ENCODE measurements at regions not wholly inside any gene's neighbourhood (a gene's known extent, or its start where the extent isn't known, plus 50 kb on each side); places are given as distances from the start of the nearest gene placed in this dataset.
A peak's percentile ranks its signal among the peaks of the same experiment; 100 is the strongest.
"Not testable (repeated sequence)": the region's sequence is repeated elsewhere in the genome, so short reads cannot be mapped to it uniquely, and the experiment has no call there.

DNA sequence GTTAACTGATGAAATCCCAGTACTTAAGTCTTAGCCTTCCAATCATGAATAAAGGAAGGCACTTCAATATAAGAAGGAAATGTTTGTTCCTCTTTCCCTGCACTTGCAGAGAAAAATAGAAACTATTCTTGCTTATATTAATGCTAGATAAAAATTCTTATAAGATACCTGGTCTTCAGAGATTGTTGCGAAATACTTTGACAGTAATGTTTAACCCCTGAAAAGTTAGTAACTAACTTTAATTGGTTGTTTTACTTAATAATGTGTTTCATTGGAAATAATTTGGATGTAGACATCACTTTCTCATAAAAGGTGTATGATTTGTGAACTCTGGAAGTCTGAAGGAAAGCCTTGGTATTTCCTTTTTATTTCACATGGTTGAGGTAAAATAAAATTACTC lies 294.2 kb upstream of the SYNCRIP start:
- DNase-seq, result no peak

DNA sequence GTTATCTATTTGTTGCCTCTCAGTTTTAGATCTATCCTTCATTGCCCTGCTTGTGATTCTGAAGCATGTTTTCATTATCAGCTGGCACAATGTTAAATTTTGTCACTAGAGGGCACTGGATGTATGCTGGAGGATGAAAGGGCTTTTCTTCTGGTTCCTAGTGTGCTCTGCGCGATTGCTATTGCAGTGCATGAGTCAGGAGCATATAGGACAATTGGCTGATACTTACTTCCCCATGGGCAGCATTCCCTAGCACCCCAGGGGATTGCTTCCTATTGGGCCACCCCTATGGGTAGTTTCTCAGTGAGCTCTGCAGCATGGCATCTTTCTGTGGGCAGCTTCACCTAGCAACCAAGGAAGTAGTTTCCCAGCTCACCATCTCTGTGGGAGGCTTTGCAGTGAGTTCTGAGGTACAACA lies 280.3 kb upstream of the SYNCRIP start:
- DNase-seq, result peak; percentile 39 to 81 (median 41)

DNA sequence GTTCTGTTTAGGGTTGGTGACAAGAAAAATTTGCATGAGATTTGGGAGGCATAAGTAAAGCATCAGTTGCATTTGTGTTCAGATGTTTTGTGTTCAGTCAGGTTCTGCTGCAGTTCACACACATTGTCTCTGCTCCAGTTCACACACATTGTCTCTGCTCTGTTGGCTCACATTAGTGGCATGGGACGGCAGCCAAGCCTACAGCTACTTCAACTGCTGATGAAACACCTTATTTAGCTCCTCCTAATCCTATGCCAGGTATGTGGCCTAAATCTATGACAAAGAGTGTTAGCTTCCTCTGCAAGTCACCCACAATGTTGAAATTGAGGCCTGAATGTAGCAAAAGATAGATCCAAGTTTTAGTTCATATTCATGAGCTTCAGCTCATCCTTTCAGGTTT lies 278.1 kb upstream of the SYNCRIP start:
- DNase-seq, result no peak

DNA sequence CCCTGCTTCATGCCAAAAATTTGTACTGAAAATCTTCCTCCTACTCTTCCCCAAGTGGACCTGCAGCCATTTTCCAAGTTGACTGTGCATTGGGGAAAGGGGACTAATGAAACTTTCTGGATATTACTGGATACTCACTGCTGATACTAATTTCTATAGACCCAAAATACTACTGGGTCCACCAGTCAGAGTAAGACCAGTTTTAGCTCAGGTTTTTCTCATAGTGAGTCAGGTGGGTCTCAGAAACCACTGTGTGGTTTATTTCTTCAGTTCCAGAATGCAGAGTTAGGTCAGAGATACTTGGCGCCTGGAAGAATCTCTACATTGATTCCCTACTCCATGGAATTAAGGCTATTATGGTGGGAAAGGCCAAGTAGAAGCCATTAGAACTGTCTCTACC lies 274.8 kb upstream of the SYNCRIP start:
- DNase-seq, result no peak

DNA sequence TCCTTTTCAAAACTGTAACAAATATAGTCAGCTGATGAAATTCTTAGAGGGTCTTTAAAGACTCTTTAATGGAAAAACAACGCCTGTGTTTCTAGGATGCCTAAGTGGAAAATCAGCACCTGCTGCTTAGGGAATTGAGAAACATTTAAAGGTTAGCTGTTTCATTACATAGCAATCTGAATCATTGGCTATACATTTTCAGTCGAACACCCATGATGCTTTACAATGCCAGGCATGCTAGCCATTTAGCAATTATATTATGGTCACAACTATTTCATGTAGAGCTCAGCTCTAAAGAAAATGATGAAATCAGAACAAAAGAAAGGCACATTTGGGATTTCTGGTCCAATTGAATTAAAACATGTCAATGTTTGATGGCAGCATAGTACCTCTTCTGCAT lies 270.3 kb upstream of the SYNCRIP start:
- DNase-seq, result no peak

DNA sequence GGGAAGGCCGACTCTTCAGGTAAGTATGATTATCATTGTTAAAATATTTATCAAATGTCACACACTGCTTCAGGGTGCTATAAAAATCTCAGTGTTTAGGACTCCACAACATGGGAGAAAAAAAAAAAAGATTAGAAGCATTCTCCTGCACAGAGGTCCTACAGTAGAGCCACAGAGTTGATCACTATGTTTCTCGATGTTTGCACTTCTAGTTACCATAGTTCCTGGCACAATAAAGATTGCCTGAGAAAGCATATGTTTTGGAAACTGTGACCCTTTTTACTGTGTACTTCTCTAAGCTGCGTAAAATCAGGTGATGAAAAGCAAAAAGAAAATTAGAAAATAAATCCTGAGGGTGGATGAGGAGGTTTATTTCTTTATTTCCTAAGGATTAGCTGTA lies 269.9 kb upstream of the SYNCRIP start:
- DNase-seq, result no peak

DNA sequence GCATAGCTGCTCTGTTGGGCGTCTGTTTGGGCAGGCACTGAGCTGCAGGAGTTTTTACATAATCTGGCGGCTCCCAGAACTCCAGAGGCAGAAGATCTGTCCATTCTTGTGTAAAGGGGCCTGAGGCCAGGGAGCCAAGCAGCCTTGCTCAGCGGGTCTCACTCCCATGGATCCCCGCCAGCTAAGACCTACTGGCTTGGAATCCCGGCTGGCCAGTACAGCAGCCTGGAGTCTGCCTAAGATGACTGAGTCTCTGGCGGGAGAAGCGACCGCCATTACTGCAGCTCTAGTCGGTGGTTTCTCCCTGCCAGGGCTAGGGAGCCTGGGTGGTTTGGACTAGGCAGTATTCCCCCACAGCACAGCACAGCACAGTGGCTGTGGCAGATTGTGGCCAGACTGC lies 268.4 kb upstream of the SYNCRIP start:
- DNase-seq, result no peak

DNA sequence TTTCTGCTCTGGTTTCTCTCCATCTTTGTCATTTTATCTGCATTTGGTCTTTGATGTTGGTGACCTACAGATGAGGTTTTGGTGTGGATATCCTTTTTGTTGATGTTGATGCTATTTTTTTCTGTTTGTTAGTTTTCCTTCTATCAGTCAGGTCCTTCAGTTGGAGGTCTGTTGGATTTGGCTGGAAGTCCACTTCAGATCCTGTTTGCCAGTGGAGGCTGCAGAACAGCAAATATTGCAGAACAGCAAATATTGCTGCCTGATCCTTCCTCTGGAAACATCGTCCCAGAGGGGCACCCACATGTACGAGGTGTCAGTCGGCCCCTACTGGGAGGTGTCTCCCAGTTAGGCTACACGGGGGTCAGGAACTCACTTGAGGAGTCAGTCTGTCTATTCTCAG lies 265.4 kb upstream of the SYNCRIP start:
- not testable (repeated sequence) for DNase-seq

DNA sequence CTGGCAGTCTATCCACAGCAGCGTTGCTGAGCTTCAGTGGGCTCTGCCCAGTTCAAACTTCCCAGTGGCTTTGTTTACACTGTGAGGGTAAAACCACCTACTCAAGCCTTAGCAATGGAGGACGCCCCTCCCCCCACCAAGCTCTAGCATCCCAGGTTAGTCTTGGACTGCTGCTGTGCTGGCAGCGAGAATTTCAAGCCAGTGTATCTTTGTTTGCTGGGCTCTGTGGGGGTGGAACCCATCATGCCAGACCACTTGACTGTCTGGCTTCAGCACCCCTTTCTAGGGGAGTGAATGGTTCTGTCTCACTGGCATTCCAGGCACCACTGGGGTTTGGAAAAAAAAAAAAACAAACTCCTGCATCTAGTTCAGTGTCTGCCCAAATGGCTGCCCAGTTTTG lies 249.7 kb upstream of the SYNCRIP start:
- DNase-seq, result peak in 2 of 3 experiments; percentile 9 to 44

DNA sequence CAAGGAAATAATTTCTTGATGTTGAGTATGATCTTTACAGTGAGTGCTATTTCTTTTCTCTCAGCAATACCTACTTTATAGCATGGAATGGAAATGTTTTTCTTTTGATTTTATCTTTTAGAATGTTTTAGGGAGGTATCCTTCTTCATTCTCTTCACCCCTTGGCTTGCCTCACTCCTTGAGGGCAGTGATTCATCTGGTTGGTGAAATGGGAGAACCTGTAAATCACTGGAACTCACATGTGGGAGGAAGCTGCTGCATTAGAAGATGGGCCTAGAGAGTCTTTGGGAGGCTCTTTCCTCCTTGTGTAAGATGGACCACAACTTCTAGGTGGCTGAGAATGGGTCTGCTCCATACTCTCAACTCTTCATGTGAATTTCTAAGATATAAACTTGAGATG lies 244.8 kb upstream of the SYNCRIP start:
- no peak for DNase-seq

DNA sequence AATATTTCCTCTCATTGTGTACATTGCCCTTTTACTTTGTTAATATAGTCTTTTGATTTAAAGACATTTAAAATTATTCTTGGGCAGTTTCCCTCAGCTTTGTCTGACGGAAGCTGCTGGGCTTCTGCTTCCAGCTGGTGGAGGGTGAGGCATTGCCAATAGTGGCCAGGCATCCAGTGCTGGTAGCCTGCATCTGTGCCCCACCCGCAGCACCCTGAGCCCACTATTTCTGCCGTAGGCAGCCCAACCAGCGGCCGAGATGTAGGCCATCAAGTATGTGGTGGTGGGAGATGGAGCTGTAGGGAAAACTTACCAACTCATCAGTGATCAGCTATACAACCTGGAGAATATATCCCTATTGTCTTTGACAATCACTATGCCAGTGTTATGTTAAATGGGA lies 226.0 kb upstream of the SYNCRIP start:
- no peak for DNase-seq

DNA sequence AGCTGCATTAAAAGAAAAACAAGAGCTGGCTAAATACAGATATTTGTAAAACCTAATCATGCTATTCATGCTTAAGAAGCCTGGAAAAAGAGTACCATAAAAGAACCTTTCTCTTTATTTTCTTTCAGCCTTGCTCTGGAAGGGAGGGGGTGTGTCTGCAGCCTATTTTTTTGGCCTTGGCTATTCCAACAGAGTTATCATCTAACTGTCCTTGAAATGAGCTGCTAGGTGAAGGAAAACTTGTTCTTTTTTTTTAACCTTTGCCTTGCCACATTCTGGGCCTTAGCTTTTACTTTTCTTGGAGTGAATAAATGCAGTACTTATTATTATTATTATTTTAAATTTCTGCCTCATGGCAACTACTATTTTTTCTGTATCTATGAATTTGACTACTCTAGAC lies 224.9 kb upstream of the SYNCRIP start:
- DNase-seq, result no peak

DNA sequence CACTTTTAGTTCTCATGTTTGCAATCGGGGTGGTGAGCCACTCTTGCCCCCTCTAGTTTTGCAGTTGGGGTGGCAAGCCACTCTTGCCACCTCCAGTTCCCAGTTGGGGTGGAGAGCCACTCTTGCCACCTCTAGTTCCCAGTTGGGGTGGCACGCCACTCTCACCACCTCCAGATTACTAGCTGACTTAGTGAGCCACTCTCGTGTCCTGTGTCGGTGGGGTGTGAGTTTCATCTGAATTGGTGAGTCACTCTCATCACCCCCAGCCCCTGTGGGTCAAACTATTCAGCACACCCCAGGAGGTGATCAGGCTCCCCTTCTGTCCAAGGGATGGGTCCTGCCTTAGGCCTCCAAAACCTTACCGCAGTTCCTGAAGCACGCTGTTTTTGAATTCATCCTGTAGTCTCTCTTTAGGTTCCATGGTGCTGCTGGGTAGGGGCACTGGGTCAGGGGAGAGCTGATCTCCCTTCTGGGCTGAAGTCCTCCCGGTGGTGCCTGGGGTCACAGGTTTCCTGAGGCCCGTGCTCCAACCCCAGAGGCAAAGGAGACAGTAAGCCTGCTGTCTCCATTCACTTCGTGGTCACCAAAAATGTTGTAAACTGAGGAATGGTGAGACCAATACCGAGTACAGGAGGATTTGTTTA lies 224.2 kb upstream of the SYNCRIP start:
- DNase-seq, result no peak

DNA sequence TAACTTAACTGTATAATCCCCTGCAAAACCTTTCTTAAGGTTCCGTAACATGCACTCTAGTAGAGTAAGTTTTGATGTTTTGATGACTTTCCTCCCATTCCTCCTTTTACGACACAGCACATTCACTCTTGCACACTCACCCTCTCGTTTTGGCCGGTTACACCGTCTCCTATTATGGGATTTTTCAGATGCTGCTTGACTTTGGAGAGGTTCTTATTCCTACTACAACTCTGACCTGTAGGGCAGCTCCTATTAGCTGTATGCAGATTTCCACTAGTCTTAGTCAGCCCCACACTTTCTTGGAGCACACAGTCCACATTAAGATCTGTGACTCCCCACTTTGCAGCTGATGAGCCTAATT lies 223.7 kb upstream of the SYNCRIP start:
- no peak for DNase-seq

DNA sequence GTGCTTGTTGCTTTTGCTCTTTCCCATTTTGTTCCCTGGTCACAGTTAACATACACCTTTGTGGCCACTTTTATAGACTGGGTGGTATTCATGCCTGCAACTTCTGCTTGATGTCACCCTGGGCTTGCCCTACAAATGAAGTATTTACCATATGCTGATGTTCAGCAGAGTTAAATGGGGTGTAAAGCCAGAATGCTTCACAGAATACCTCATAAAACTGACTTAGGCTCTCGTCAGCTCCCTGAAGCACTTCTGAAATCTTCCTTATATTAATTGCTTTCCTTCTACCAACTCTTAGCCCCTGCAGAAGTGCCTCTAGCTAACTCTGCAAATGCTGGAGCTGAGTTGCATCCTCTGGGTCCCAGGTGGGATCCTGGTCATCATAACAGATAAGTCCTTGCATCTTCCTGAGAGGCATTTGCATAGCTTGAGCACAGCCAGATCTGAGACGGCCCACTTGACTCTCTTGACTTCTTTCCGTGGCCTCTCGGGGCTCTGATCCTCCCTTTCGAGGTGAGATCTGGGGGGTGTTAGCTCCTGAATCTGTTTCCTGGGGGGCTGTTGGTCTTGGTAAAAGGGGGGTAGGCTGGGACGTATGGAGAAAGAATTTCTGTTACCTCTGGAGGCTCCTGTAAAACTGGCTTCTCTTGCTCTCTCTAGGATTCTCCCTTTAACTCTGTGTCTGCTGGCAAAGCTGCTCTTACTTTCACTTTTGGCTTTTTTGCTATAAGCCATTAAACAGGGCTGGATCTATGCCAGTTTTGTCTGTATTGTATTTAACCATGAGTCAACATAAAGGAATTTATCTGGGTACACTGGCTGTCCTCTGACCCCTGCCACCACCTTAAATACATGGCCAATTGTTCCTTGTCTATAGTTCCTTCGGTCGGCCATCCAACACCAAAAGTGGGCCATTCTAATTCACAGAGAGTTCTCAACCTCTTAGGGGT lies 223.0 kb upstream of the SYNCRIP start:
- peak; percentile 2 to 36 (median 3) for DNase-seq

DNA sequence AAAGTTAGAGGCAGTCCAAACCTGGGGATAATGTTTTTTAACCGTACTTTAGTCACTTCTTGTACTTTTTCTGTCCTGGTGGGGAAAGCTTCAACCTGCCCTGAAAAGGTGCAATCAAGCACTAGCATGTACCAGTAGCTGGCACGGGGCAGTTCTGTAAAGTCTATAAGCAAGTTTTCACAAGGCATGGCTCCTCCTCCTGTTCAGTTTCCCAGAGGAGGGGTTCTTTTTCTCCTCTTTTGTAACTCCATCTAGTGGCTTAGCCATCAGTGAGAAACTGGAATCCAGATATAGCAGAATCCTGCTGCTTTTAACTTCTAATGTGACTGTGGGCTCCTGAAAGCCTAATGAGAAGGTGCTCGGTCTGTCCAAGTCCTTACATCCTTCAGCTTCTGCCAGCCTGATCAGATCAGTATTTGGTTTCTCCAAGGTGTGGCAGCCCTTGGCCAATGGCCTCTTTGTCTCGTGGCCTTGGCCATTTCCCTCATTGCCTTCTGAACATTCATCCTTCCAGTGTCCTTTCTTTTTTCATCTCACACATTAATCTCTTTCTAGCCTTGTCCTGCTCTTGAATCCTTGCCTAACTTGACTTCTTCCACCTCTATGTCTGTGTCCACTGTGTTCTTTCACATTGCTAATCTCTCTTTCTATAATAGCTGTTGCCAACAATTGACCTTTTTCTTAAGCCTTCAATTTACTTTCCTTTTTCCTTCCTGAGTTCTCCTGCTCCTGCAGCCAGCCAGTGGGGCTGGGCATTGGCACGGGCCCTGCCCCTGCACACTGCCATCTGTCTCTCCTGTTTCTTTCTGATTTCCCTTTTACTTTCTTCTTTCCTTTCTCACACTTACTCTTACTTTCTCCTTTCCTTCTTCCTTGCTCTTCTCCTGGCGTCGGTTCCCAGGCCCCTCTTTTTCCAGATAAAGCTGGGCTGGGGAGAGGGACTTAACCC lies 222.0 kb upstream of the SYNCRIP start:
- no peak for DNase-seq

DNA sequence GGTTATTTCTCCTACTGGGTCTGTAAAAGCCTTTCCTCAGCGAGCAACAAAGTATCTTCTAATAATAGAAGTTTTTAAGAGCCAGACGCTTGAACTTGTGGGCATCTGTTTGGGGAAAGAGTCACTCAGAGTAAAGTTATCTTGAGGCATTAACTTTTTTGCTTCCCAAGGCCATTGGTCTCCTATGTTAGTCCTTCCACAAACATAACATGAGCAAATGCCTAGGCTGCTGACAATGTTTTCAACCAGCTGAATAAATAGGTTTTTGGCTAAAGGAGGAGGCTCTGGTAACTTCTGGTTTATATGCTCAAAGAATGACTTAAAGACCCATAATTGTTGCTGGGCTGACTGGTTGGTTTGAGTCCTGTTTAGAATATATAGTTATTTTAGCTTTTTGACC lies 213.5 kb upstream of the SYNCRIP start:
- no peak for DNase-seq

DNA sequence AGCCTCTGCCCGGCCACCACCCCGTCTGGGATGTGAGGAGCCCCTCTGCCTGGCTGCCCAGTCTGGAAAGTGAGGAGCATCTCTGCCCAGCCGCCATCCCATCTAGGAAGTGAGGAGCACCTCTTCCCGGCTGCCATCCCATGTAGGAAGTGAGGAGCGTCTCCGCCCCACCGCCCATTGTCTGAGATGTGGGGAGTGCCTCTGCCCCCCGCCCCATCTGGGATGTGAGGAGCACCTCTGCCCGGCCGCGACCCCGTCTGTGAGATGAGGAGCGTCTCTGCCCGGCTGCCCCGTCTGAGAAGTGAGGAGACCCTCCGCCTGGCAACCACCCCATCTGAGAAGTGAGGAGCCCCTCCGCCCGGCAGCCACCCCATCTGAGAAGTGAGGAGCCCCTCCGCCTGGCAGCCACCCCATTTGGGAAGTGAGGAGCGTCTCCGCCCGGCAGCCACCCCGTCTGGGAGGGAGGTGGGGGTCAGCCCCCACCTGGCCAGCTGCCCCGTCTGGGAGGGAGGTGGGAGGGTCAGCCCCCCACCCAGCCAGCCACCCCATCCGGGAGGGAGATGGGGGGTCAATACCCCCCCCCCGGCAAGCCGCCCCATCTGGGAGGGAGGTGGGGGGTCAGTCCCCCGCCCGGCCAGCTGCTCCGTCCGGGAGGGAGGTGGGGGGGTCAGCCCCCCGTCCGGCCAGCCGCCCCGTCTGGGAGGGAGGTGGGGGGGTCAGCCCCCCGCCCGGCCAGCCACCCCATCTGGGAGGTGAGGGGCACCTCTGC lies 195.8 kb upstream of the SYNCRIP start:
- not testable (repeated sequence) for DNase-seq

DNA sequence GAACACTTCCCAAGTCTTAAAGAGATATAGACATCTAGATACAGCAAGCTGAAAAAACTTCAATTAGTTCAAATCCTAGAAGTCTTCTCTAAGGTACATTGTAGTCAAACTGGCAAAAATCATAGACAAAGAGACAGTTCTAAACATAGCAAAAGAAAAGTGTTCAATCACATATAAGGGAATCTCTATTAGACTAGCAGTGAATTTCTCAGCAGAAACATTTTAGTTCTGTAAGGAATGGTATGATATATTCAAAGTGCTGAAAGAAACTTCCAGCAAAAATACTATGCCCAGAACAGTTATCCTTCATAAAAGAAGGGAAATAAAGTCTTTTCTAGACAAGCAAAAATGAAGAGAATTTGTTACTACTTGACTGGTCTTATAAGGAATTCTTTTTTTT lies 186.3 kb upstream of the SYNCRIP start:
- no peak for DNase-seq

DNA sequence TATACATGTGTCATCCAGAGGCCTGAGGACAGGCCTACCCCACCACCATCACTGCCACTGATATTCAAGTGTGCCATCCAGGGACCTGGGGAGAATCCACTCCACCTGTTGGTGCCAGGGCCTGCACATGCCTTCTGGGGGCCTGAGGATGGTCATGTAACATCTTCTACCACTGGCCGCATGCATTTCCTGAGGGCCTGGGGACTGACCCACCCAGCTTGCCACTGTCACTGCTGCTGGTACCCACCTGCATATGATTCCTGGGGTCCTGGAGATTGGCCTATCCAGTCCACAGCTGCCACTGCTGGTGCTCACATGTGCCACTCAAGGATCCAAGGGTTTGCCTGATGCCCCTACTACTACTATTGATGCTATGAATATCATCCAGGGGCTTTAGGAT lies 184.3 kb upstream of the SYNCRIP start:
- DNase-seq, result no peak

DNA sequence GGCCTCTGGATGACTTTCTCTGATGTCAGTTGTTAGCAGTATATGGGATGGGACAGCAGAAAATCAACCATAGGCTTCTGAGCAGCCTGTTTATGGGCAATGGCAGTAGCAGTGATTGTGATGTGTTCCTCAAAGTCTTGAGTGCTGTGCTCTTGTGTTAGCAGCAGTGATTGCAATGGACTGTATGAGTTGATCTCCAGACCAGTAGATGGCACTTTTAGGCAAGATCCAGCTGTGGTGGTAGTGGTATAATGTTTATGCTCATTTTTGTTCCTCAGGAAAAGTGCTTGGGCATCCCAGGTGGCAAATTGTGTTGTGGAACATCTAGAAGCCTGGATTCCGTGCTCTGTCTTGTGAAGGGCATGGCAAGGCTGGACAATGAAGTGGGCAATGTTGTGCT lies 181.6 kb upstream of the SYNCRIP start:
- no peak for DNase-seq

DNA sequence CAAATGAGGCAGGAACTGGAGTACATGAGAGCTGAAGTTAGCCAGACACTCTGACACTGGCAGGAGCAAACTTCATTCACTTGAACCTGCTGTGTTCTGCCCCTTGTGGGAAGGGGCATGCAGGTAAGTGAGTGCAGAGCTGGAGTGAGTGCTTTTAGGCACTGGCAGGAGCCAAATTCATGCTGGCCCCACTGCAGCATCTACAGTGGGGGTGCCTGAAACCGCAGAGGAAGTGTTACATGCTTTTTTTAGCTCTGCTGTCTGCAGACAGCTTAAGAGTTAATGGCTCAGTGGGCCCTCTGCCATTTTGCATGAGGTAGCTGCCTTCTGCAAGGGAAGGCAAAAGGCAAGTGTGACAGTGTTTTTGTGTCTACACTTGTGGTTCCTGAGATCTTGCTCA lies 167.9 kb upstream of the SYNCRIP start:
- DNase-seq, result no peak

DNA sequence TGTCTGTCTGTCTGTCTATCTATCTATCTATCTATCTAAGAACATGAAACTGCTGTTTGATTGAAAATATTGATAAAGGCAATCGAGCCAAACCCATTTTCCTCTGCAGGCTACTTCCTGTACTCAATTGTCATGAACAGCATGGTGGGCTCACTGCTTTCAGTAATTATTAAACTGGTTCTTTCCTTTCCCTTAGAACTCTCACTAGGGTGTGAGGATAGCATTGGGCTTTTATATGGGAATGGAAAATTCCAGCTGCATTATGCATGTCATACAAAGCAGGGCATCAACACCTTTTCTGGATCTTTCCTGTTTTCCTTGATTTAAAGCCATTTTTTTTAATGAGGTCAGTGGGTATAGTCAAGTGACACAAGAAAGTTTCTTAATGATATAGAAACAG lies 161.0 kb upstream of the SYNCRIP start:
- no peak for DNase-seq
